Muscle of back (tissue), 3 donors: ENCODE measurements at regions not wholly inside any gene's neighbourhood (a gene's known extent, or its start where the extent isn't known, plus 50 kb on each side); places are given as distances from the start of the nearest gene placed in this dataset.

Experiments
- DNase-seq, 3 donors: peaks; one replicate each; pipeline versions ENCODE4 v3.0.0 to v3.0.0-alpha.2; 2013

- no peak for DNase-seq
Observed at GRCh38 chr18:22330508-22330907, 87.2 kb downstream of the CTAGE1 start.

- no peak for DNase-seq
Observed at GRCh38 chr18:22325396-22325795, 92.3 kb downstream of the CTAGE1 start.

GRCh38 chr18:22324191-22325131 is 93.3 kb downstream of the CTAGE1 start:
- DNase-seq = peak in 1 of 3 donors; percentile 54

- DNase-seq = peak in 1 of 3 donors; percentile 63
Observed at GRCh38 chr18:22322243-22322691, 95.4 kb downstream of the CTAGE1 start.

GRCh38 chr18:22320771-22321170 is 96.9 kb downstream of the CTAGE1 start:
- no peak for DNase-seq

- no peak for DNase-seq
Observed at GRCh38 chr18:22320155-22320554, 97.6 kb downstream of the CTAGE1 start.

- no peak for DNase-seq
Observed at GRCh38 chr18:22318745-22319407, 98.8 kb downstream of the CTAGE1 start.

GRCh38 chr18:22314420-22314819 is 103.3 kb downstream of the CTAGE1 start:
- DNase-seq = peak; percentile 65 to 83 (median 83)

GRCh38 chr18:22314001-22314400 is 103.7 kb downstream of the CTAGE1 start:
- peak in 2 of 3 donors; percentile 40 to 73 for DNase-seq

- DNase-seq = peak in 2 of 3 donors; percentile 52 to 73
Observed at GRCh38 chr18:22311301-22311700, 106.4 kb downstream of the CTAGE1 start.

- peak in 1 of 3 donors; percentile 19 for DNase-seq
Observed at GRCh38 chr18:22309191-22309590, 108.5 kb downstream of the CTAGE1 start.

GRCh38 chr18:22307528-22307927 is 110.2 kb downstream of the CTAGE1 start:
- DNase-seq = no peak

- DNase-seq = no peak
Observed at GRCh38 chr18:22303927-22304326, 113.8 kb downstream of the CTAGE1 start.

GRCh38 chr18:22302144-22302543 is 115.6 kb downstream of the CTAGE1 start:
- DNase-seq = no peak

- DNase-seq = no peak
Observed at GRCh38 chr18:22300665-22301636, 116.8 kb downstream of the CTAGE1 start.

- no peak for DNase-seq
Observed at GRCh38 chr18:22297008-22297407, 120.7 kb downstream of the CTAGE1 start.

GRCh38 chr18:22296304-22296703 is 121.4 kb downstream of the CTAGE1 start:
- DNase-seq = no peak

- no peak for DNase-seq
Observed at GRCh38 chr18:22293417-22293816, 124.0 kb downstream of the GATA6 start.

- DNase-seq = no peak
Observed at GRCh38 chr18:22290004-22290403, 120.6 kb downstream of the GATA6 start.

- DNase-seq = no peak
Observed at GRCh38 chr18:22286585-22286984, 117.2 kb downstream of the GATA6 start.

GRCh38 chr18:22285361-22286140 is 116.2 kb downstream of the GATA6 start:
- no peak for DNase-seq
